ENCODE measurements at regions not wholly inside any gene's neighbourhood (a gene's known extent, or its start where the extent isn't known, plus 50 kb on each side); places are given as distances from the start of the nearest gene placed in this dataset.

- no peaks in the 10 kb centered on the region for H3K9me3 ChIP-seq (ENCODE audit: insufficient read depth, low read length)
- no peak overlapping the region for H3K4me2 ChIP-seq (ENCODE audit: low read length)
- H3K79me2 ChIP-seq (ENCODE audit: low read length) = no peaks in the 10 kb centered on the region
- no peak overlapping the region for H2AFZ ChIP-seq (ENCODE audit: low read depth, low read length)
- H3K36me3 ChIP-seq (replicated peaks; ENCODE audit: low read depth, low read length) = no peaks in the 10 kb centered on the region
- TF ChIP-seq, protein P1, sequence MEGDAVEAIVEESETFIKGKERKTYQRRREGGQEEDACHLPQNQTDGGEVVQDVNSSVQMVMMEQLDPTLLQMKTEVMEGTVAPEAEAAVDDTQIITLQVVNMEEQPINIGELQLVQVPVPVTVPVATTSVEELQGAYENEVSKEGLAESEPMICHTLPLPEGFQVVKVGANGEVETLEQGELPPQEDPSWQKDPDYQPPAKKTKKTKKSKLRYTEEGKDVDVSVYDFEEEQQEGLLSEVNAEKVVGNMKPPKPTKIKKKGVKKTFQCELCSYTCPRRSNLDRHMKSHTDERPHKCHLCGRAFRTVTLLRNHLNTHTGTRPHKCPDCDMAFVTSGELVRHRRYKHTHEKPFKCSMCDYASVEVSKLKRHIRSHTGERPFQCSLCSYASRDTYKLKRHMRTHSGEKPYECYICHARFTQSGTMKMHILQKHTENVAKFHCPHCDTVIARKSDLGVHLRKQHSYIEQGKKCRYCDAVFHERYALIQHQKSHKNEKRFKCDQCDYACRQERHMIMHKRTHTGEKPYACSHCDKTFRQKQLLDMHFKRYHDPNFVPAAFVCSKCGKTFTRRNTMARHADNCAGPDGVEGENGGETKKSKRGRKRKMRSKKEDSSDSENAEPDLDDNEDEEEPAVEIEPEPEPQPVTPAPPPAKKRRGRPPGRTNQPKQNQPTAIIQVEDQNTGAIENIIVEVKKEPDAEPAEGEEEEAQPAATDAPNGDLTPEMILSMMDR (IDR thresholded peaks at IDR 0.05; ENCODE audit: low read depth, low read length) = no peak
- no peak for TF ChIP-seq EZH2phosphoT487 (IDR thresholded peaks at IDR 0.05; ENCODE audit: low read depth)
- peaks cover 18% of the 10 kb centered on the region for H3K27me3 ChIP-seq (ENCODE audit: low read depth, low read length)
- no peak overlapping the region for H3K4me3 ChIP-seq (ENCODE audit: low read length)
- H3K4me1 ChIP-seq (ENCODE audit: low read length) = 0 out of 2 replicates have a peak, but pooled peaks cover 4% of the 10 kb centered on the region
- H3K9ac ChIP-seq (ENCODE audit: low read length) = no peak overlapping the region
- no peaks in the 10 kb centered on the region for H4K20me1 ChIP-seq (ENCODE audit: insufficient read depth, low read length)
- H3K27ac ChIP-seq (ENCODE audit: low read length) = no peak overlapping the region
These were observed 215.0 kb downstream of the NXPE2 start for GRCh38 chr11:114893329-114893728.

DNA sequence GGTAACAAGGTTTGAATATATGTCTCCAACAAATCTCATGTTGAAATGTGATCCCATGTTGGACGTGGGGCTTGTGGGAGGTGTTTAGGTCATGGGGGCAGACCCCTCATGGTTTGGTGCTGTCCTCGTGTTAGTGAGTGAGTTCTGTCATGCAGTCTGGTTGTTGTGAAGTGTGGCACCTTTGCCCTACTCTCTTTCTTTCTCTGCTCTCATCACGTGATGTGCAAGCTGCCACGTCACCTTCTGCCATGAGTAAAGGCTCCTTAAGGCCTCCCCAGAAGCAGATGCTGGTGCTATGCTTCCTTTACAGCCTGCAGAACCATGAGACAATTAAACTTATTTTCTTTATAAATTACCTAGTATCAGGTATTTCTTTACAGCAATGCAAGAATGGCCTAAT is 218.3 kb downstream of the NXPE2 start:
- Histone ChIP-seq H3K27ac (ENCODE audit: low read length) (no peak overlapping the region), H3K4me2 (ENCODE audit: low read length) (no peak overlapping the region), H3K79me2 (ENCODE audit: low read length) (no peaks in the 10 kb centered on the region), H3K36me3 (replicated peaks; ENCODE audit: low read depth, low read length) (no peaks in the 10 kb centered on the region), H3K4me1 (ENCODE audit: low read length) (0 out of 2 replicates have a peak, but pooled peaks cover 4% of the 10 kb centered on the region), H3K9me3 (ENCODE audit: insufficient read depth, low read length) (peaks cover 9% of the 10 kb centered on the region; the same call in 1 of the 2 replicates), H2AFZ (ENCODE audit: low read depth, low read length) (no peak overlapping the region), H3K9ac (ENCODE audit: low read length) (no peak overlapping the region), H3K27me3 (ENCODE audit: low read depth, low read length) (peaks cover 10% of the 10 kb centered on the region), H4K20me1 (ENCODE audit: insufficient read depth, low read length) (no peaks in the 10 kb centered on the region), H3K4me3 (ENCODE audit: low read length) (no peak overlapping the region)
- TF ChIP-seq, protein P1 (IDR thresholded peaks at IDR 0.05; ENCODE audit: low read depth, low read length) = no peak
- no peak for TF ChIP-seq EZH2phosphoT487 (IDR thresholded peaks at IDR 0.05; ENCODE audit: low read depth)

- Histone ChIP-seq H3K27me3 (ENCODE audit: low read depth, low read length) (no peaks in the 10 kb centered on the region), H2AFZ (ENCODE audit: low read depth, low read length) (no peak overlapping the region), H3K36me3 (replicated peaks; ENCODE audit: low read depth, low read length) (no peaks in the 10 kb centered on the region), H3K9ac (ENCODE audit: low read length) (no peak overlapping the region), H3K9me3 (ENCODE audit: insufficient read depth, low read length) (no peaks in the 10 kb centered on the region), H3K79me2 (ENCODE audit: low read length) (no peaks in the 10 kb centered on the region), H3K4me1 (ENCODE audit: low read length) (peaks cover 37% of the 10 kb centered on the region), H3K4me3 (ENCODE audit: low read length) (no peak overlapping the region), H3K27ac (ENCODE audit: low read length) (no peak overlapping the region), H3K4me2 (ENCODE audit: low read length) (no peak overlapping the region), H4K20me1 (ENCODE audit: insufficient read depth, low read length) (no peaks in the 10 kb centered on the region)
- TF ChIP-seq EZH2phosphoT487 (IDR thresholded peaks at IDR 0.05; ENCODE audit: low read depth) = no peak
- TF ChIP-seq, protein P1 (IDR thresholded peaks at IDR 0.05; ENCODE audit: low read depth, low read length) = peak; percentile 31
These were observed 231.5 kb downstream of the NXPE2 start for GRCh38 chr11:114909866-114910265.

DNA sequence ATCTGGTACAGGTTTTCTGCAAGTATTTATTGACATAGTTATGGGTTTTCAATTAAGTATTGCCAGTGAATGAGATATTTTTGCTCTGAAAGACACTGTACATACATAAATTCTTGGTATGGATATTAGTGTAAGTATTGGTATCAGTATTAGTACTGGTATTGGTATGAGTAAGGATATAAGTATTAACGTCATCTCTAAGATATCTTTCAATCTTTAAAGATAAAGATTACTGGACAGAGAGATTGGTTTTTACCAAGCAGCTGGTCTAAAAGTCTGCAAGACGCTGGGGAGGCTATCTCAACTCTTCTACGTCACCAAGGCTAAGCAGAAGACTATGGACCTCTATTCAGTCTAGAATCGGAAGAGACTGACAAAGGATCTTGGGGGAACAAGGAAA is 234.5 kb downstream of the NXPE2 start:
- peaks cover 3% of the 10 kb centered on the region; the same call in 1 of the 2 replicates for H3K27me3 ChIP-seq (ENCODE audit: low read depth, low read length)
- H3K4me1 ChIP-seq (ENCODE audit: low read length) = peaks cover 42% of the 10 kb centered on the region
- no peak overlapping the region for H3K9ac ChIP-seq (ENCODE audit: low read length)
- H4K20me1 ChIP-seq (ENCODE audit: insufficient read depth, low read length) = no peaks in the 10 kb centered on the region
- no peaks in the 10 kb centered on the region; the same call in 1 of the 2 replicates for H3K9me3 ChIP-seq (ENCODE audit: insufficient read depth, low read length)
- H3K27ac ChIP-seq (ENCODE audit: low read length) = peak overlapping the region; percentile 68
- peak overlapping the region; percentile 47 for H3K4me3 ChIP-seq (ENCODE audit: low read length)
- H3K79me2 ChIP-seq (ENCODE audit: low read length) = no peaks in the 10 kb centered on the region
- H3K36me3 ChIP-seq (replicated peaks; ENCODE audit: low read depth, low read length) = no peaks in the 10 kb centered on the region
- H2AFZ ChIP-seq (ENCODE audit: low read depth, low read length) = no peak overlapping the region
- TF ChIP-seq EZH2phosphoT487 (IDR thresholded peaks at IDR 0.05; ENCODE audit: low read depth) = no peak
- TF ChIP-seq, protein P1 (IDR thresholded peaks at IDR 0.05; ENCODE audit: low read depth, low read length) = no peak
- H3K4me2 ChIP-seq (ENCODE audit: low read length) = peak overlapping the region; percentile 71
